ENCODE measurements at regions not wholly inside any gene's neighbourhood (a gene's known extent, or its start where the extent isn't known, plus 50 kb on each side); places are given as distances from the start of the nearest gene placed in this dataset.

DNA sequence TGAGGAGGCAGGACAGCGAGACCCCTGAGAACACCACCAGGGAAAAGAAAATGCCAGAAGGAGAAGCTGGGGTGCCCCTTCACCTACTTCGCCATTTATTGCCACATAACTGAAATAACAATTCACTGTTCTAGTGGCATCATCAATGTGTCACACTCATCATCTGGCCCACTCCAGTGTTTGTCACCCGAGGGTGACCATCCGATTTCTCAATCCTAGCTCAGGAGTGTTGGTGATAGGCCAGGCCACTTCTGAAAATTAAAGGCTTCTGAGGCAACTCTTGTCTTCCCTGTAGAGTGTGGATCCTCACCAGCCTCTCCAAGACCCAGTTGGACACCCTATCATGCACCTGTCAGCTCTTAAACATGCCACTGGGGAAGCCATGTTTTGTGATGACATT, 62.9 kb upstream of the BZW1 start:
- TF ChIP-seq, protein P1, sequence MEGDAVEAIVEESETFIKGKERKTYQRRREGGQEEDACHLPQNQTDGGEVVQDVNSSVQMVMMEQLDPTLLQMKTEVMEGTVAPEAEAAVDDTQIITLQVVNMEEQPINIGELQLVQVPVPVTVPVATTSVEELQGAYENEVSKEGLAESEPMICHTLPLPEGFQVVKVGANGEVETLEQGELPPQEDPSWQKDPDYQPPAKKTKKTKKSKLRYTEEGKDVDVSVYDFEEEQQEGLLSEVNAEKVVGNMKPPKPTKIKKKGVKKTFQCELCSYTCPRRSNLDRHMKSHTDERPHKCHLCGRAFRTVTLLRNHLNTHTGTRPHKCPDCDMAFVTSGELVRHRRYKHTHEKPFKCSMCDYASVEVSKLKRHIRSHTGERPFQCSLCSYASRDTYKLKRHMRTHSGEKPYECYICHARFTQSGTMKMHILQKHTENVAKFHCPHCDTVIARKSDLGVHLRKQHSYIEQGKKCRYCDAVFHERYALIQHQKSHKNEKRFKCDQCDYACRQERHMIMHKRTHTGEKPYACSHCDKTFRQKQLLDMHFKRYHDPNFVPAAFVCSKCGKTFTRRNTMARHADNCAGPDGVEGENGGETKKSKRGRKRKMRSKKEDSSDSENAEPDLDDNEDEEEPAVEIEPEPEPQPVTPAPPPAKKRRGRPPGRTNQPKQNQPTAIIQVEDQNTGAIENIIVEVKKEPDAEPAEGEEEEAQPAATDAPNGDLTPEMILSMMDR (optimal IDR thresholded peaks at IDR 0.05 in 1 of 3, IDR thresholded peaks at IDR 0.05 in 1 of 3, conservative IDR thresholded peaks at IDR 0.05 in 1 of 3; ENCODE audit: extremely low read depth in 1 of 3, insufficient read depth in 2 of 3, low read length in 3 of 3) = no peak
- TF ChIP-seq EZH2 (IDR thresholded peaks at IDR 0.05; ENCODE audit: low read length) = no peak

Measured in keratinocyte (primary cell).